LNCAP (cell line): ENCODE measurements at regions not wholly inside any gene's neighbourhood (a gene's known extent, or its start where the extent isn't known, plus 50 kb on each side); places are given as distances from the start of the nearest gene placed in this dataset.
A peak's percentile ranks its signal among the peaks of the same experiment; 100 is the strongest.

ENCODE experiments used
- TF ChIP-seq, protein P1 (sequence below): fragments of 450-650 bp; IDR thresholded peaks from 2 replicates; pipeline ENCODE4 v1.5.1; 2017; ENCODE audit warnings: mild to moderate bottlenecking

DNA sequence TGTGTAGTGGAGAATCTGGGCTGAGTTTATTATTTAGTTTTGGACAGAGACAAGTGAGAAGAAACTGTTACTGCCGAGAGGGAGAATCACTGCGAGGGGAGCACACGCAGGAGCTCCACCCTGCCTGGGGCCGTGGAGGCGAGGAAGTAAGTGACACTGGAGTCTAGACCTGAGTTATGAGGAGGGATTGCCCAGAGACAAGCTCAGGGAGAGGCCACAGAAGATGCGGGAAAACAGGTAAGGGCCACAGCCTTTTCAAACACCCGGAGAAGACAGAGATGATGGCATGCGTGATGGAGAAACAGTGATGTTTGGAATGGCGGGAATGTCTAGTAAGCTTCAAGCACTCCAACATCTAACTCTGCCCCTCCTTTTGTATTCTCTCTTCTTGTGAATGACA is 84.1 kb downstream of the TNFSF11 start:
- TF ChIP-seq, protein P1, sequence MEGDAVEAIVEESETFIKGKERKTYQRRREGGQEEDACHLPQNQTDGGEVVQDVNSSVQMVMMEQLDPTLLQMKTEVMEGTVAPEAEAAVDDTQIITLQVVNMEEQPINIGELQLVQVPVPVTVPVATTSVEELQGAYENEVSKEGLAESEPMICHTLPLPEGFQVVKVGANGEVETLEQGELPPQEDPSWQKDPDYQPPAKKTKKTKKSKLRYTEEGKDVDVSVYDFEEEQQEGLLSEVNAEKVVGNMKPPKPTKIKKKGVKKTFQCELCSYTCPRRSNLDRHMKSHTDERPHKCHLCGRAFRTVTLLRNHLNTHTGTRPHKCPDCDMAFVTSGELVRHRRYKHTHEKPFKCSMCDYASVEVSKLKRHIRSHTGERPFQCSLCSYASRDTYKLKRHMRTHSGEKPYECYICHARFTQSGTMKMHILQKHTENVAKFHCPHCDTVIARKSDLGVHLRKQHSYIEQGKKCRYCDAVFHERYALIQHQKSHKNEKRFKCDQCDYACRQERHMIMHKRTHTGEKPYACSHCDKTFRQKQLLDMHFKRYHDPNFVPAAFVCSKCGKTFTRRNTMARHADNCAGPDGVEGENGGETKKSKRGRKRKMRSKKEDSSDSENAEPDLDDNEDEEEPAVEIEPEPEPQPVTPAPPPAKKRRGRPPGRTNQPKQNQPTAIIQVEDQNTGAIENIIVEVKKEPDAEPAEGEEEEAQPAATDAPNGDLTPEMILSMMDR = no peak

GRCh38 chr13:42660333-42660965 is 86.5 kb downstream of the TNFSF11 start:
- TF ChIP-seq, protein P1 = peak; percentile 47; the same call in 1 of the 2 replicates

- TF ChIP-seq, protein P1 = no peak
These were observed 93.7 kb downstream of the TNFSF11 start for GRCh38 chr13:42667638-42668037.

- TF ChIP-seq, protein P1 = no peak
These were observed 97.5 kb downstream of the TNFSF11 start for GRCh38 chr13:42671502-42671901.

DNA sequence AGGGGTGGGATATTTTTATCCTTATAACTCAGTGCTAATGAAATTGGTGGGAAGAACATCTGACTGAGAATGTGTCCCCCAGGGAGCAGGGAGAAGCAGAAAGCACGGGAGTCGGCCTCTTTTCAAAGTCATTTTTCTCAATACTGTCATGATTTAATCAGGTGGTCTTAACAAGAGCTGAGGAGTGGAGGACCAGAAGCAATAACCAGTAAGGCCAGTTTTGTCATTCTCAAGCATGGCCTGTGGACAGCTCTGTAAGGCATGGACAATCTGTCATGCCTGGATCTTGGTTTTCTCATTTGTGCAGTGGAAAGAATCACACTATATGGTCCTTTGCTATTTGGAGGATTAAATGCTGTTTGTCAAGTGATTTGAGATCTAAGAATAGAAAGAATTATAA is 99.7 kb downstream of the TNFSF11 start:
- TF ChIP-seq, protein P1 = no peak

- TF ChIP-seq, protein P1 = no peak
These were observed 100.6 kb upstream of the FAM216B start for GRCh38 chr13:42680748-42681147.

DNA sequence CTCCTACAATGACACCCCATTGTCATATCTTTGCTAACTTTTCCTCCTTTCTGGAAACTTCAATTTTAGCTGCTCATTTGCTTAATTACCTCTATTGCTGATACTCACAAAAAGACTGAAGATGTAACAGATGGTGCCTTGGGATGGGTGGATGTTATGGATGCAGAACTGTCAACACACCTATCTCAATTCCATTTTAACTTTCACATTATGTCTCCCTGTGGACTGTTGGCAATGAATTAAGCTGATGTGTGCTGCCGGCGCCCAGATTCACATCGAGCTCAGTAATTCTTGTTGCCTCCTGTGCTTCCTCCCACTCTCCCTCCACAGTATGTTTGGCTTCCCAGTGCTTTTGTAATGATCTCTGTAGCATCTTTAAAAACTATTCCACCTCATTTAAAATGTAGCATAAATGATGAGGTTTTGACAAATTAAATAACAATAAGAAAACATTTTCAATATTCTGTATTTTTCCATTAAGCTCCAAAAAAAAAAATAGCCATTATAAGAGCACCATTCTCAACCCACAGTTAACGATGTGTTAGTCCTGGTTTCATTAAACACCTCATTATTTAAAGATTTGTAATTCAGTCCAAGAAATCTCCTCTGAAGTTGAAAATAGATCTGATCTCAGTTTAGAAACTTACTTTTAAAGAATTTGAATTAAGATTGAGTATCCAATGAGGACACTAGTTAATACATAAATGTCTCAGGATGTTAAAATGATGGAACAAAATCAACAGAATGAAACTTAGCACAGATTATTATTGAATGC is 99.9 kb upstream of the FAM216B start:
- TF ChIP-seq, protein P1 = no peak
